GM18909 (cell line): ENCODE measurements at regions not wholly inside any gene's neighbourhood (a gene's known extent, or its start where the extent isn't known, plus 50 kb on each side); places are given as distances from the start of the nearest gene placed in this dataset.

Experiments
- ATAC-seq: cut with Tn5 transposase; IDR thresholded peaks from one replicate; pipeline ENCODE4 v1.9.1; 2021; ENCODE audit warnings: mild to moderate bottlenecking; ENCODE audit not compliant: unreplicated experiment, poor library complexity

DNA sequence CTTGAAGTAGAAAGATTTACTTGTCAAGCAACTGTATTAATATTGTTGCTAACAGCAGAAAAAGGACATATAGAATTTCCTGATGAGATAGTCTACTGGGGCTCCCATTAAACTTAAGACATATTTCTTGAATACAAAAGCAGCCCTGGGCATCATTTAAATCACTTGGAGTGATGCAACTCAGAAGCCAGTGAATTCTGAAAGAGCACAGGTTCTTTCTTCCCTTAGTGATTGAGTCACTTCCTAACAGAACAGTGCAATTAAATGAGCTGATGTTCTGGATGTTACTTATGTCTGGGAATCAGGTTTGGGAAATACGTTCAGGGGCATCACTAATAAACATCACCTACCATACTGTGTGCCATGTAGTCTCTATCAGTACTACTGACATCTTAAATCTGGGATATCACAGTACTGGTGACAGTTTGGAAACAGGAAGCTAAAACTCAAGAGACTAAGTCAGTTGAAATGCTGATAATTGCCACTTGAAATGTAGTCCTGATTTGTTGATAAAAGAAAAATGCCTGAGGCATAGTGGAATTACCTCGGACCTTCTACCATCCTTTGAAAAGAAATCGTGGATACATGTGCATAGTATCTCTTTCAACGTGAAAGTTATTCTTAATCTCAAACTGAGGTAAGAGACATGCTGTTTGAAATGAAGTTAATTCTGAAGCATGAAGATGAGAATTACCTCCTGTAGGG is 249.2 kb upstream of the GPRIN3 start:
- ATAC-seq: no peak

GRCh38 chr4:89551191-89551590 is 243.6 kb upstream of the GPRIN3 start:
- no peak for ATAC-seq

- ATAC-seq: no peak
Measured at GRCh38 chr4:89549907-89550306, 242.3 kb upstream of the GPRIN3 start.

DNA sequence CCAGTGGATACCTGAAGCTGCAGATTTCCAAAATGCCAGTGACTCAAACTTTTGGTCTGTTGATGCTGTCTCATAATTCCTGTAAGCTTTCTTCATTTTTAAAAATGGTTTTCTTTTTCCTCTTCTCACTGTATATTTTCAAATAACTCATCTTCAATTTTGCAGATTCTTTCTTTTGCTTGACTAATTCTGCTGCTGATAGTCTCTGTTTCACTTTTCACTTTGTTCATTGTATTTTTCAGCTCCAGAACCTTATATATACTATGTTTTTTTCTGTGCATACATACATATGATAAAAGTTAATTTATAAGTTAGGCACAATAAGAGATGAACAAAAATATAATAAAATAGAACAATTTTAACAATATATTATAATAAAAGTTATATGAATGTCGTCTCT is 237.7 kb upstream of the GPRIN3 start:
- no peak for ATAC-seq

- no peak for ATAC-seq
Measured at GRCh38 chr4:89541998-89542397, 234.4 kb upstream of the GPRIN3 start.

DNA sequence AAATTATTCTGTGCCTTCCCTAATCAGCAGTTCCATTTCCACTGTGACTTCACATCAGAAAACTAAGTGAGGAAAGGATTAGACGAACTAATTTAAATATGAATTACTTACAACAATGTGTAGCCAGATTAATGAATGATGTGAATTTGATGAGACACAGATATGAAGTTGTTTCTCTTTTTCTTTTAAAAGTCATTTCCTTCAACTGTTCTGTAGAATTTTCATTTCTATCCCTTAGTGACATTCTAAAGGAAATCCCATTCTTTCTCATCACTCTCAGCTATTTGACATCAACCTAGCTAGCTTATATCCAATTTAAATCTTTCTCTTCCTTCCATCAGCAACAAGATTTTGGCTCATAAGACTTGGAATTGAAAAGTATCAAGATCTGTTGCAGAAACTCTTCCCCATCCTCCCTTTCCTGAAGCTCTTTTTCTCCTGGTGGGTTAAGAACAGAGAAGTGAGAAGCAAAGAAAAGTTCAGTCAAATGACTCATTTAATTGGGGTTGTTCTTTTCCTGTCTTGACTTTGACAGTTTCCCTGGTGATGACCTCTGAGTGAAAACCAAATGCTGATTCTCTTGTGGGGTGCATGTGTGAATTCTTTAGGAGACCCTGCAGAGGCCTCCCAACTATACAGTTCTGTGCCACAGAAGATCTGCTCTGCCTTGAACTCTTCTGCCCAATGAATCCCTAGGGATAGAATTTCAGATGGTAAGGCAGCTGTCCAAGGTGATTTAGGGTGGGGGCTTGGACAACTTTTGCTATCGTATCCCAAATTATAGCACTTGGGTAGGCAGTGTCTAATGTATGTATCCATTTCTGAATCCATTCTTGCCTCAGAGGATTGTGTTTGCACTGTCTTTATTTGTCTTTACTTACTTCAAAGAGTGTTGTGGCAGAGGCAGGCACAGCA is 232.5 kb upstream of the GPRIN3 start:
- no peak for ATAC-seq

DNA sequence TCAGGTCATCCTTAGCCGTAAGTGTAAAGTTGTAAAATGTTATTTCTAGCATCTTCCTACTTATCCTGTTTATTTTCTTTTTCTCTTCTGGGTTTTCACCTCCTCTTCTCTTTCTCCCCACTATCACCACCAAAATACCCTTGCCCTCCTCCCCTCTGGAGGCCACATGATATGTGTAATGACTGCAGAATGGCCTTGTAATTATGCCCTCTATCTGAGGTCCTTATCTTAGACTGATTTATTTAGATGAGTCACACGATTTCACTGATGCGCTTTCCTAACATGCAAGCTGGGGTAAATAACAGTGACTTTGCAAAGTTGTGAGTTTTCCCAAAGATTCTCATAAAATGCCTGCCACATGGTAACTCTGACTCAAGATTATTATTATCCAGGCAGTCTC is 231.8 kb upstream of the GPRIN3 start:
- ATAC-seq: no peak

DNA sequence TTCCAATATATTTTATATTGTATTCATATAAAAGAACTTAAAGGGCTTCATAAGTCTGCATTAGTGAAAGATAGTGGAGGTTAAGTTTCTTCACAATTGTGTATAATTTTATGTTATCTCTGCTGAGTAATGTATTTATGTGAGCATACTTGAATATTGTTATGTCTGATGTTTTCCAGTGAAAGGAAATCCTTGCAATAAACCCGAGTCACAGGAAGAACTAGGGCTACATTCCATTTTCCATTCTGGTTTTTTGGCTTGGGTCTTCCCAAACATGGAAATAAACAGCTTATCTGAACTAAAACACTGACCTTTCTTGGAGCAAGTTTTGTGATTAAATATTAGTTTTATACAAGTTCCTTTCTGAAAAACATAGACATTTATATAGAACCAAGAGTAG is 231.3 kb upstream of the GPRIN3 start:
- no peak for ATAC-seq

DNA sequence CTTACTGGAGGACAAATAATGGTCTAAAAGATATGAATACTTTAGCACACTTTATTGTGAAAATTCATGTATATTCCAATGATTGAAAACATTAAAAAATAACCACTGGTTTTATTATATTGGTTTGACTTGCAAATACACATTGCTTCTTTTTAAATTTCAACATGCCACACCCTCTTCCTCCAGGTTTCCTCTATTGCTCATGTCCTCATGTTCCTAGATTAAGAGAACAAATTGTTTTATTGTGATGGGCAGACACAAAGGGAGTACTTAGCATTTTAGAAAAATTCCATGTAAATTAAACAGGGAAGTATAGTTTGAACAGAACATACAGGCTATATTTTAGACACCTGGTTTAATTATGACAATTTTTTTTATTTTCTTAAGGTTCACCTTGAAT is 230.6 kb upstream of the GPRIN3 start:
- ATAC-seq: no peak

GRCh38 chr4:89537281-89537680 is 229.7 kb upstream of the GPRIN3 start:
- no peak for ATAC-seq

- ATAC-seq: no peak
Measured at GRCh38 chr4:89535251-89535650, 227.7 kb upstream of the GPRIN3 start.

DNA sequence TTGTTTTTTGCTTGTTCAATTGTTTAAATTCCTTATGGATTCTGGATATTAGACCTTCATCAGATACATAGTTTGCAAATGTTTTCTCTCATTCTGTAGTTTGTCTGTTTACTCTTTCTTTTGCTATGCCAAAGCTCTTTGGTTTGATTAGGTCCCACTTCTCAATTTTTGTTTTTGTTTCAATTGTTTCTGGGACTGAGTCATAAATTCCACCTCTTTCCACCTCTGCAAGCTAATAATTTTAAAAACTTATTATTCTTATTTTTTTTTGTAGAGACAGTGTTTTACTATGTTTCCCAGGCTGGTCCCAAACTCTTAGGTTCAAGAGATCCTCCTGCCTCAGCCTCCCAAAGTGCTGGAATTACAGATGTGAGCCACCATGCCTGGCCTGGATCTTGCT is 226.8 kb upstream of the GPRIN3 start:
- ATAC-seq: no peak

DNA sequence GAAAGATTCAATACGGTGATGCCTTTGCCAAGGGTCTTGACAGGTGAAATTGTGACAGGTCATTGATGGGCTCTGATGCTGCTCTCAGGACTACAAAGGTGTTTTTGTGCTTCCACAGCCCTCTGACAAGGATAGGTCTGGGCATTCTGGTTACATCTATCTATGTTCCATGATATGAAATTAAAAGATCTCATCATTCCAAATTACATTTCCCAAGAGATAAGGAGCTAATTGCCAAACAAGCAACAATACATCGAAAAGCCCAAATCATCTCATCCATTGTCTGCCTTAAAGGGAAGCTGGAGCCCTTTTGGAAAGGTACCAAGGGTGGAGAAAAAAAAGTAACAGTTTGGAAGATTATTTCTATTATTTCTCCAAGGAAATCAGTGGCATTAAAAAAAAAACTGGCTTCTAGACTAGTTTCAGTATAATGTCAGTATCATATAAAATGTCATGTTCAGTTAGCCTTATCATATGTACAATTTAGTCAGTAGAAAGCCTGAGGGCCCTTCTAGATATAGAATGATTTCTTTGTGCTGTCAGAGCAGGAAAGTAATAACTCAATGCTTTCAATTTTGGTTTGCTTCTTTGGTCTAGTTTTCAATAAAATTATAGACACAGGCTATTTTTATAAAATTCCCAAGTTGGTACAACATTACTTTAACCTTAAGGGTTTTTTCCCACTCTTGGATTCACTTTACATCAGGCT is 224.5 kb upstream of the GPRIN3 start:
- no peak for ATAC-seq

GRCh38 chr4:89528526-89529133 is 221.0 kb upstream of the GPRIN3 start:
- no peak for ATAC-seq

- no peak for ATAC-seq
Measured at GRCh38 chr4:89521826-89522225, 214.2 kb upstream of the GPRIN3 start.

GRCh38 chr4:89519771-89520320 is 212.2 kb upstream of the GPRIN3 start:
- no peak for ATAC-seq

DNA sequence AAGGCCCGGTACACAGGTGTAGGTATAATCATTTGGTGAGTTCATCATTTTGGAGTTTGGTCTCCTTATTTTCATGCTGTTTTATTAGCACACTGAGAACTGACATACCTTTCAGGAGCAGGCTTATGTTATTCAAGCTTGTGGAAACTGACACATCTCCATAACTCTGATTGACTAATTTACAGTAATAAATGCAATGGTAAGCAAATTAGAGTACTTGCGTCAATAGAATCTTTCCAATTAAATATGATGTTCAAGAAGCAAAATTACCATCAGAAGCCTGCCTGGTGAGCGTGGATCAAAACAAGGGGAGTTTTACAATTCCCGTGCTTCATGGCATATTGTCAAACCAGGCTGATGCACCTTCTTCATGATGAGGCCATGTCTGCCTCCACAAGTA is 210.7 kb upstream of the GPRIN3 start:
- no peak for ATAC-seq

DNA sequence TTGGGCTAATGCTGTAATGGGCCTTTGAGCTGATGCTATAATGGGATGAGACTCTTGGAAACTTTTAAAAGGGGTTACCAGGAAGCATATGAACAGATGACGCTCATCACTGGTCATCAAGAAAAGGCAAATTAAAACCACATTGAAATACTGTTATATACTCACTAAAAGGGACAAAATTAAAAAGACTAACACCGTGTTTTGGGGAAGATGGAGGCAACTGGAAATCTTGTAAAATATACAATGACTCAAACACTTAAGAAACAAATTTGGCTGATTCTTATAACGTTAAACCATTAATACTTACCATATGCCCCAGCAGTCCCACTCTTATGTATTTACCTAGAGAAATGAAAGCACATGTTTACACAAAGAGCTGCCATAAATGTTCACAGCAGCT is 207.2 kb upstream of the GPRIN3 start:
- ATAC-seq: no peak

GRCh38 chr4:89511776-89512175 is 204.2 kb upstream of the GPRIN3 start:
- no peak for ATAC-seq

DNA sequence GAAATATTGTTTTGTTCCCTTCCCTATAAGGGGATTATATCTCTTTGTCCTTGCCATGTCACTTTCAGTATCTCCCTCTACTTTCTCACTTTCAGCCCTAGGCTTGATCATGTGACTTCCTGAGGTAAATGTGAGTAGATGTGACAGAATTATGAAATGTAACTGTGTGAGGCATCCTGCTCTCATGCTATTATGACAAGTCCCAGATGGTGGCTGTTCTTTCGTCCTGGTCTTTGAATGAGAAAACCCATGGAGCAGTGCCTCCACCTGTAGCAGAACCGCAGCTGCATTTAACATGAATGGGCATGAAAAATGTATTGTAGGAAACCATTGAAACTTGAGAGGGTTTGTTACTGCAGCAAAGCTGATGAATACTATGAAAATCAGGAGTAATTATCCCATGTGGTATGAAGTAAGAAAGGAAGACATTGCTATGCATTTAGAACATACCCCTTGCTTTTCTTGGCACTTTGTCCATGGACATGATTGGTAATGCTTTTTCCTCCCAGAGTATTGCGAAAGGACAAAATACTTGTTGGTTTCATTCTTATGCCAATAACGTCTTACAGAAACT is 202.2 kb upstream of the GPRIN3 start:
- peak; percentile 100 for ATAC-seq
